NCI-H2107 (cell line): ENCODE measurements at regions not wholly inside any gene's neighbourhood (a gene's known extent, or its start where the extent isn't known, plus 50 kb on each side); places are given as distances from the start of the nearest gene placed in this dataset.
"Not testable (repeated sequence)": the region's sequence is repeated elsewhere in the genome, so short reads cannot be mapped to it uniquely, and the experiment has no call there.

ENCODE experiments used
- DNase-seq: peaks from one replicate; lab custom pipeline; 2025; lab: John Stamatoyannopoulos, UW

GRCh38 chr3:137300703-137301102 is 342.9 kb downstream of the IL20RB start:
- DNase-seq, result no peak

- no peak for DNase-seq
These were observed 346.7 kb downstream of the IL20RB start for GRCh38 chr3:137304313-137305056.

- DNase-seq, result no peak
These were observed 366.3 kb downstream of the IL20RB start for GRCh38 chr3:137324114-137324513.

- no peak for DNase-seq
These were observed 367.4 kb downstream of the IL20RB start for GRCh38 chr3:137325170-137325569.

GRCh38 chr3:137325934-137326333 is 368.2 kb downstream of the IL20RB start:
- no peak for DNase-seq

- no peak for DNase-seq
These were observed 371.8 kb downstream of the IL20RB start for GRCh38 chr3:137329594-137329993.

GRCh38 chr3:137330246-137330645 is 372.5 kb downstream of the IL20RB start:
- no peak for DNase-seq

- no peak for DNase-seq
These were observed 374.5 kb downstream of the IL20RB start for GRCh38 chr3:137332297-137332696.

- no peak for DNase-seq
These were observed 377.7 kb downstream of the IL20RB start for GRCh38 chr3:137335478-137335877.

GRCh38 chr3:137338400-137338799 is 380.6 kb downstream of the IL20RB start:
- not testable (repeated sequence) for DNase-seq

- DNase-seq, result no peak
These were observed 385.5 kb downstream of the IL20RB start for GRCh38 chr3:137343283-137343682.

- DNase-seq, result no peak
These were observed 389.3 kb downstream of the IL20RB start for GRCh38 chr3:137347132-137347531.

GRCh38 chr3:137347817-137348368 is 390.1 kb downstream of the IL20RB start:
- DNase-seq, result no peak

- no peak for DNase-seq
These were observed 391.2 kb downstream of the IL20RB start for GRCh38 chr3:137348936-137349335.

- no peak for DNase-seq
These were observed 392.0 kb downstream of the IL20RB start for GRCh38 chr3:137349557-137350348.

- DNase-seq, result no peak
These were observed 402.9 kb downstream of the IL20RB start for GRCh38 chr3:137360531-137361201.

- no peak for DNase-seq
These were observed 382.0 kb upstream of the SOX14 start for GRCh38 chr3:137382005-137382594.

- DNase-seq, result no peak
These were observed 378.2 kb upstream of the SOX14 start for GRCh38 chr3:137385922-137386321.

GRCh38 chr3:137409584-137409983 is 354.5 kb upstream of the SOX14 start:
- DNase-seq, result no peak

GRCh38 chr3:137410028-137410427 is 354.1 kb upstream of the SOX14 start:
- no peak for DNase-seq

GRCh38 chr3:137420198-137420995 is 343.7 kb upstream of the SOX14 start:
- DNase-seq, result no peak
